ENCODE measurements at regions not wholly inside any gene's neighbourhood (a gene's known extent, or its start where the extent isn't known, plus 50 kb on each side); places are given as distances from the start of the nearest gene placed in this dataset.

GRCh38 chr5:74261866-74262265 is 378.7 kb downstream of the ENC1 start:
- H3K9ac ChIP-seq (replicated peaks; ENCODE audit: extremely low read depth, insufficient read depth, low read length) = no peak overlapping the region
- no peaks in the 10 kb centered on the region for H3K79me2 ChIP-seq (ENCODE audit: control insufficient read depth, insufficient read depth, low read length)
- peaks cover 12 to 22% of the 10 kb centered on the region in 2 experiments for H3K27me3 ChIP-seq (ENCODE audit: control insufficient read depth in 2 of 2, insufficient read depth in 2 of 2, low read length in 2 of 2)
- no peaks in the 10 kb centered on the region for H3K36me3 ChIP-seq (ENCODE audit: control insufficient read depth in 2 of 2, extremely low read depth in 1 of 2, insufficient read depth in 2 of 2, low read length in 2 of 2)
- CTCF ChIA-PET = interaction anchor here (1.0 kb wide), 1 partner anchor 376 kb away, joined by 3 read pairs; no protein-coding TSS in a partner anchor
- DNase-seq (ENCODE audit: low read depth, low spot score) = no peak
- no peak overlapping the region for H3K4me2 ChIP-seq (ENCODE audit: insufficient read depth, low read length)
- no peaks in the 10 kb centered on the region for H4K20me1 ChIP-seq (replicated peaks; ENCODE audit: control insufficient read depth, extremely low read depth, insufficient read depth, low read length)
- H2AFZ ChIP-seq (ENCODE audit: low read depth, low read length) = no peak overlapping the region
- intact Hi-C loops (cut with micrococcal nuclease) (no loop called here), dilution Hi-C loops (cut with MboI; ENCODE audit: extremely low pct_ligation_motif_present, low sequenced_read_pairs) (no loop called here)
- TF ChIP-seq CTCF (IDR thresholded peaks at IDR 0.05; ENCODE audit: extremely low read depth in 1 of 2, insufficient read depth in 1 of 2, low read depth in 1 of 2, low read length in 2 of 2) (no peak), FOS (IDR thresholded peaks at IDR 0.05; ENCODE audit: borderline replicate concordance, insufficient read depth, low read length) (no peak), MYC (IDR thresholded peaks at IDR 0.05; ENCODE audit: low read depth, low read length) (no peak), MAX (IDR thresholded peaks at IDR 0.05; ENCODE audit: insufficient read depth, insufficient read length) (no peak), EZH2 (IDR thresholded peaks at IDR 0.05; ENCODE audit: borderline replicate concordance, low read depth, low read length, severe bottlenecking) (no peak)
- H3K9me1 ChIP-seq (replicated peaks; ENCODE audit: control insufficient read depth, extremely low read depth, insufficient read depth, low read length) = no peaks in the 10 kb centered on the region
- H3K9me3 ChIP-seq (replicated peaks; ENCODE audit: control insufficient read depth, insufficient read depth, low read length) = no peaks in the 10 kb centered on the region
- H3K4me1 ChIP-seq (ENCODE audit: control insufficient read depth, extremely low read depth, insufficient read depth, low read length) = no peaks in the 10 kb centered on the region
- FAIRE-seq = no peak
- no peak overlapping the region for H3K4me3 ChIP-seq (replicated peaks in 1 of 3; ENCODE audit: insufficient read depth in 1 of 3, low read depth in 1 of 3, low read length in 3 of 3)
- BruUV-seq (replicated peaks) = no TSS peak
- H3K27ac ChIP-seq (ENCODE audit: insufficient read depth, low read depth, low read length) = no peak overlapping the region
- POLR2A ChIA-PET = no interaction called here

- CTCF ChIA-PET = no interaction called here
- H3K4me1 ChIP-seq (ENCODE audit: control insufficient read depth, extremely low read depth, insufficient read depth, low read length) = no peaks in the 10 kb centered on the region
- DNase-seq (ENCODE audit: low read depth, low spot score) (no peak), FAIRE-seq (no peak)
- H3K9me1 ChIP-seq (replicated peaks; ENCODE audit: control insufficient read depth, extremely low read depth, insufficient read depth, low read length) = no peaks in the 10 kb centered on the region
- POLR2A ChIA-PET = no interaction called here
- no TSS peak for BruUV-seq (replicated peaks)
- no peaks in the 10 kb centered on the region for H3K9me3 ChIP-seq (replicated peaks; ENCODE audit: control insufficient read depth, insufficient read depth, low read length)
- intact Hi-C loops (cut with micrococcal nuclease) (no loop called here), dilution Hi-C loops (cut with MboI; ENCODE audit: extremely low pct_ligation_motif_present, low sequenced_read_pairs) (no loop called here)
- H3K79me2 ChIP-seq (ENCODE audit: control insufficient read depth, insufficient read depth, low read length) = no peaks in the 10 kb centered on the region
- H3K27ac ChIP-seq (ENCODE audit: insufficient read depth, low read depth, low read length) = no peak overlapping the region
- no peak overlapping the region for H3K4me3 ChIP-seq (replicated peaks in 1 of 3; ENCODE audit: insufficient read depth in 1 of 3, low read depth in 1 of 3, low read length in 3 of 3)
- H3K9ac ChIP-seq (replicated peaks; ENCODE audit: extremely low read depth, insufficient read depth, low read length) = no peak overlapping the region
- no peaks in the 10 kb centered on the region for H4K20me1 ChIP-seq (replicated peaks; ENCODE audit: control insufficient read depth, extremely low read depth, insufficient read depth, low read length)
- H3K36me3 ChIP-seq (ENCODE audit: control insufficient read depth in 2 of 2, extremely low read depth in 1 of 2, insufficient read depth in 2 of 2, low read length in 2 of 2) = no peaks in the 10 kb centered on the region
- H2AFZ ChIP-seq (ENCODE audit: low read depth, low read length) = no peak overlapping the region
- H3K4me2 ChIP-seq (ENCODE audit: insufficient read depth, low read length) = no peak overlapping the region
- TF ChIP-seq POLR2AphosphoS5 (IDR thresholded peaks at IDR 0.05; ENCODE audit: insufficient read depth, low read depth, low read length) = no peak
- TF ChIP-seq FOS (IDR thresholded peaks at IDR 0.05; ENCODE audit: borderline replicate concordance, insufficient read depth, low read length) = no peak
- TF ChIP-seq GATA2 (IDR thresholded peaks at IDR 0.05; ENCODE audit: insufficient read depth, insufficient read length, low read depth, low read length) = no peak
- TF ChIP-seq EZH2 (IDR thresholded peaks at IDR 0.05; ENCODE audit: borderline replicate concordance, low read depth, low read length, severe bottlenecking) = no peak
- TF ChIP-seq MYC (IDR thresholded peaks at IDR 0.05; ENCODE audit: low read depth, low read length) = no peak
- H3K27me3 ChIP-seq (ENCODE audit: control insufficient read depth in 2 of 2, insufficient read depth in 2 of 2, low read length in 2 of 2) = peaks cover 12 to 24% of the 10 kb centered on the region in 2 experiments
Measured at GRCh38 chr5:74261421-74261820, 379.1 kb downstream of the ENC1 start.

Data from endothelial cell of umbilical vein (primary cell).